GM23338 (cell line): ENCODE measurements at regions not wholly inside any gene's neighbourhood (a gene's known extent, or its start where the extent isn't known, plus 50 kb on each side); places are given as distances from the start of the nearest gene placed in this dataset.

Experiments
- ATAC-seq: fragments of 200-7000 bp; cut with Tn5 transposase; 3 replicates; pipeline ENCODE4 v1.9.1; 2020
- DNase-seq: peaks from one replicate; pipeline ENCODE4 v3.0.0-alpha.2; 2015; ENCODE audit warnings: low spot score
- H2AFZ ChIP-seq: fragments of 200-600 bp; sonication (generic); 2 replicates; pipeline ENCODE4 v1.8.0; 2016; ENCODE audit warnings: antibody characterized with exemption, mild to moderate bottlenecking, moderate library complexity
- H3F3A ChIP-seq: fragments of 200-600 bp; sonication (generic); replicated peaks from 2 replicates; pipeline ENCODE4 v1.8.0; 2017; ENCODE audit warnings: antibody characterized with exemption, mixed run types, low read depth
- H3K27ac ChIP-seq: fragments of 200-600 bp; sonication (generic); 2 replicates; pipeline ENCODE4 v1.6.1; 2016; ENCODE audit warnings: low read depth
- H3K27me3 ChIP-seq: fragments of 200-600 bp; sonication (generic); 2 replicates; pipeline ENCODE4 v1.8.0; 2016; ENCODE audit warnings: mild to moderate bottlenecking, mixed run types, moderate library complexity; ENCODE audit not compliant: insufficient read depth
- H3K36me3 ChIP-seq: fragments of 200-600 bp; sonication (generic); 2 replicates; pipeline ENCODE4 v1.8.0; 2016; ENCODE audit warnings: mild to moderate bottlenecking; ENCODE audit not compliant: insufficient read depth
- H3K4me1 ChIP-seq: fragments of 200-600 bp; sonication (generic); 2 replicates; pipeline ENCODE4 v1.8.0; 2016; ENCODE audit warnings: mild to moderate bottlenecking, moderate library complexity; ENCODE audit not compliant: insufficient read depth
- H3K4me2 ChIP-seq: fragments of 200-600 bp; sonication (generic); 2 replicates; pipeline ENCODE4 v1.7.1; 2017; ENCODE audit warnings: mixed run types
- H3K4me3 ChIP-seq: fragments of 200-600 bp; sonication (generic); 2 replicates; pipeline ENCODE4 v1.6.1; 2016; ENCODE audit warnings: mixed run types
- H3K79me2 ChIP-seq: fragments of 200-600 bp; sonication (generic); replicated peaks from 2 replicates; pipeline ENCODE4 v1.8.0; 2017; ENCODE audit warnings: mild to moderate bottlenecking; ENCODE audit not compliant: insufficient read depth
- H3K9me2 ChIP-seq: fragments of 200-600 bp; sonication (generic); 2 replicates; pipeline ENCODE4 v1.8.0; 2017; ENCODE audit not compliant: insufficient read depth
- H4K20me1 ChIP-seq: fragments of 200-600 bp; sonication (generic); replicated peaks from 2 replicates; pipeline ENCODE4 v1.8.0; 2017; ENCODE audit warnings: mild to moderate bottlenecking; ENCODE audit not compliant: insufficient read depth
- H3K27ac Mint-ChIP-seq: 2 replicates; pipeline ENCODE4 v1.8.0; 2020; ENCODE audit warnings: inconsistent platforms, mild to moderate bottlenecking, moderate library complexity, mixed read lengths
- H3K27me3 Mint-ChIP-seq: 3 replicates; pipeline ENCODE4 v1.8.0; 2022; ENCODE audit warnings: low read depth, mild to moderate bottlenecking, moderate library complexity, mixed read lengths, inconsistent platforms; ENCODE audit not compliant: insufficient read depth, poor library complexity
- H3K36me3 Mint-ChIP-seq: 3 replicates; pipeline ENCODE4 v1.8.0; 2021; ENCODE audit warnings: low read depth, mild to moderate bottlenecking, inconsistent platforms, moderate library complexity, mixed read lengths
- H3K4me1 Mint-ChIP-seq: 3 replicates; pipeline ENCODE4 v1.8.0; 2020; ENCODE audit warnings: mild to moderate bottlenecking, inconsistent platforms, mixed read lengths
- H3K4me3 Mint-ChIP-seq: 3 replicates; pipeline ENCODE4 v1.8.0; 2021; ENCODE audit warnings: moderate library complexity, mild to moderate bottlenecking, inconsistent platforms, mixed read lengths
- H3K9me3 Mint-ChIP-seq: 3 replicates; pipeline ENCODE4 v1.8.0; 2020; ENCODE audit warnings: moderate library complexity, mild to moderate bottlenecking, inconsistent platforms, mixed read lengths
- ETS1 ChIP-seq: IDR thresholded peaks from 2 replicates; pipeline ENCODE4 v1.6.1; 2016; ENCODE audit warnings: antibody characterized with exemption
- EZH2 ChIP-seq: fragments of 200-600 bp; sonication (generic); IDR thresholded peaks from one replicate; pipeline ENCODE4 v1.8.0; 2017; ENCODE audit warnings: antibody characterized with exemption, mild to moderate bottlenecking, low read depth; ENCODE audit not compliant: unreplicated experiment
- JUNB ChIP-seq: IDR thresholded peaks from one replicate; pipeline ENCODE4 v1.6.1; 2016; ENCODE audit warnings: antibody characterized with exemption; ENCODE audit not compliant: unreplicated experiment
- NANOG ChIP-seq: IDR thresholded peaks from 2 replicates; pipeline ENCODE4 v1.6.1; 2016; ENCODE audit warnings: antibody characterized with exemption, borderline replicate concordance
- POLR2AphosphoS5 ChIP-seq: IDR thresholded peaks from 2 replicates; pipeline ENCODE4 v1.6.1; 2016; ENCODE audit warnings: antibody characterized with exemption, low read depth
- REST ChIP-seq: IDR thresholded peaks from one replicate; pipeline ENCODE4 v1.6.1; 2018; ENCODE audit warnings: antibody characterized with exemption; ENCODE audit not compliant: unreplicated experiment
- ZNF114 ChIP-seq: fragments of 250-450 bp; sonication (Bioruptor Pico); IDR thresholded peaks from 2 replicates; pipeline ENCODE4 v1.5.0; 2020; ENCODE audit warnings: mild to moderate bottlenecking, moderate library complexity
- ZNF331 ChIP-seq: fragments of 250-450 bp; sonication (Bioruptor Pico); IDR thresholded peaks from 2 replicates; pipeline ENCODE4 v1.5.0; 2020; ENCODE audit warnings: low read depth, mild to moderate bottlenecking, moderate library complexity

DNA sequence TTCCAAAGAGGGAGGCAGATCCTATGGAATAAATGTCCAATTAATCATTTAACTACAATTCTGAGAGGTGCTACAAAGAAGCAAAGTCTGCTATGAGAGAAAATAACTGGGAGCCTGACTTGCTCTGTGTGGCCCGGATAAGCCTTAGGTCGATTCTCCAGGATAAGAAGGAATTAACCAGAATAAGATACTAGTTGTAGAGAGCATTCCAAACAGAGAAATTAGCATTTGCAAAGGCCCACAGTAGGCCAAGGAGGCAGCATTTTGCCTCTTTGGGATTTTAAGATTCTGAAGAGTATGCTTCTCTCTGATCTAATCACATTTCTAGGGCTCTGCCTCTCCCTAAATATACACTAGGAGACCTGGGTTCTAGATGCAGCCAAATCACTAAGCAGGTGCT is 113.7 kb downstream of the SNX19 start (continued):
- TF ChIP-seq EZH2 (no peak), JUNB (no peak), REST (no peak), POLR2AphosphoS5 (no peak)

DNA sequence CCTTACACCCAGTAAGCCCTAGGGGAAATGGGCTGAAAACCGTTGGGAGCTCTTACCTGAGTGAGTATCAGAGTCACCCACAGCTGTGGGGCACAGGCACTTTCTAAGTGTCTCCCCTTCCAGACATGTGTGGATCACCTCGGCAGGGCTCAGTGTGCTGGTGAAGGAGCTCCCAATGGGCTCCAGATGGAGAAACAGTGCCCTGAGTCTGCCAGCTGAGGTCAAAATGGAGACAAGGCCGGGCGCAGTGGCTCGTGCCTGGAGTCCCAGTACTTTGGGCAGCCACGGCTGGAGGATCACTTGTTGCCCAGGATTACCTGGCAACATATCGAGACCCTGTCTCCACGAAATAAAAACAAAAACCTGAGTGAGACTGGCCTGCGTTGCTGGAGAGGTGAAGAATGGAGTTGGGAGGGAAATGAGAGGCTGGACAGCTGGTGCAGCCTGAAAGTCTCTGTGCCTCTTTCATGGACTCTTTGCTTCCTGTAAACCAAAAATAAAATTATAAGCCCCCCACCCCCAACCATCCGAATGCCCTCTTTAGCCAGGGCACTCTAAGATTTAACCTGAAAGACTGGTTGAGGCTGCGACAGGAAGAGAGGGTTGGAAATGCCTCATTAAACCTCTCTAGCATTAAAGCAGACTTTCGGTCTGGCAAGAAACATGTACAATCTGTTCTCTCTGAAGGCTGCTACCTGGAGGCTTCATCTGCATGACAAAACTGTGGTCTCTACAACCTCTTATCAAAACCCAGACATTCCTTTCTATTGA is 111.8 kb downstream of the SNX19 start:
- Histone ChIP-seq H3K27ac (no peak overlapping the region), H2AFZ (peak overlapping the region; percentile 94), H3K4me3 (no peak overlapping the region), H3K9me2 (peaks cover 3% of the 10 kb centered on the region; the same call in 1 of the 2 replicates), H4K20me1 (no peaks in the 10 kb centered on the region), H3K79me2 (no peaks in the 10 kb centered on the region), H3F3A (no peaks in the 10 kb centered on the region), H3K27me3 (no peaks in the 10 kb centered on the region), H3K4me1 (peaks cover 17% of the 10 kb centered on the region), H3K4me2 (0 out of 2 replicates have a peak overlapping the region, but pooled peaks have one; percentile 20), H3K36me3 (no peaks in the 10 kb centered on the region)
- DNase-seq (no peak), ATAC-seq (no peak)
- Mint-ChIP-seq H3K27ac (0 out of 2 replicates have a peak overlapping the region, but pooled peaks have one; percentile 28), H3K4me3 (no peak overlapping the region), H3K9me3 (no peaks in the 10 kb centered on the region), H3K4me1 (peaks cover 34% of the 10 kb centered on the region), H3K36me3 (no peaks in the 10 kb centered on the region), H3K27me3 (no peaks in the 10 kb centered on the region)
- no peak for TF ChIP-seq ZNF331 (CRISPR knock-in tag)
- TF ChIP-seq REST, result no peak
- TF ChIP-seq EZH2, result no peak
- TF ChIP-seq ETS1, result no peak
- no peak for TF ChIP-seq NANOG
- TF ChIP-seq POLR2AphosphoS5, result no peak
- no peak for TF ChIP-seq JUNB
- no peak for TF ChIP-seq ZNF114 (CRISPR knock-in tag)
